ENCODE measurements at regions not wholly inside any gene's neighbourhood (a gene's known extent, or its start where the extent isn't known, plus 50 kb on each side); places are given as distances from the start of the nearest gene placed in this dataset.

DNA sequence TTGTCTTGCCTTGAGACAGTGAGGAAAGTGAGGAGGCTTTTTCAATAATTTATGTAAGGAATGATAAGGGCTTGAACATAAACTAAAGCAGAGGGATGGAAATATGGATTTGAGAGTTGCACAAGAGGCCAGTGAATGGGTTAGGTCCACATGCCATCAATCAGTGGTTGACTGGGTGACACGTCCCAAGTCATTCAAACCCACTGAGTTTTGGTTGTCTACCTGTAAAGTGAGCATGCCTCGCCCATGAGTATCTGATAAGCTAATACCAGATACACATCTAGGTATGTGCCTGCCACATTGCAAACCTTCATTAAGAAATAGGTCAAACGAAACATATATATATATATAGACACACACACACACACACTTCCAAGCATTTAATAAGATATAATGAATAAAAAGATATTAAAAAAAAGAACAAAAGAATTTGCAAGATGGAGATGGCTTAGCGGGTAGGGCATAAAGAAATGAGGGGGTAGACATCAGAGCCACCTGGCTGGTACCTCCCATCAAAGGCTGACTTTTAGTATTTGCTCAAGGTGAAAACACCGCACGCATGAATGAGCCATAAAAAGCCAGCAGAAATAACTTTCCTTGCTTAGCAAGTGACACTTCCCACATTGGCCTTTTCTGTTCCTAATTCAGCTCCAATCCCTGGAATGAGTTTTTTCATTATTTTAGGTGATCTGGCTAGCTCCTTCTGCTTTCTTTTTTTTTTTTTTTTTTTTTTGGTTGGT, 109.1 kb upstream of the GGTLC1 start:
- no peak for DNase-seq

DNA sequence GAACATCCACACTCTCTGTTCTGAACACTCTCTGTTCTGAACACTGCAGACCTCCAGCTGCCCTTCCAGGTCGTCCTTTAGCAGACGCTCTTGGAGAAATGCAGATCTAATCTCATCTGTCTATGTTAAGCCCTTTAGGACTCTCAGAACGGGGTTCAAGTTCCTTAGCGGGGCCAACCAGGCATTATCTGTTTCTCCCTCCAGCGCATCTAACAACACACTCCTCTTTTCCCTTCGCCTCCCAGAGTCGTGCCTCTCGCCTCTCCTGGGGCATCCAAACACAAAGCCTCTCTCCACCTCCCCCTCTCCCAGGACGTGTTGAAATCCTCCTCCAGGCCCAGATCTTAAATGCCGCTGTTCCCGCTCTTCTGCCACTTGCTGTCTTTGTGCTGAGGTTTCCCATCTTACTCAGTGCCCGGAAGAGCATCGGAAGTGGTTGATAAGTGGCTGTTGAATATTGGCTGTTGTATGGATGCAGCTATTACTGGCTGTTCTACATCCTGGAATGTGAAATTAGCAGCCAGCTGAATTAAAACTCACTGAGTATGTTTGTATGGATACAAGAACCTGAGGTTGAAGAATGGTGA, 108.4 kb upstream of the GGTLC1 start:
- DNase-seq, result no peak

DNA sequence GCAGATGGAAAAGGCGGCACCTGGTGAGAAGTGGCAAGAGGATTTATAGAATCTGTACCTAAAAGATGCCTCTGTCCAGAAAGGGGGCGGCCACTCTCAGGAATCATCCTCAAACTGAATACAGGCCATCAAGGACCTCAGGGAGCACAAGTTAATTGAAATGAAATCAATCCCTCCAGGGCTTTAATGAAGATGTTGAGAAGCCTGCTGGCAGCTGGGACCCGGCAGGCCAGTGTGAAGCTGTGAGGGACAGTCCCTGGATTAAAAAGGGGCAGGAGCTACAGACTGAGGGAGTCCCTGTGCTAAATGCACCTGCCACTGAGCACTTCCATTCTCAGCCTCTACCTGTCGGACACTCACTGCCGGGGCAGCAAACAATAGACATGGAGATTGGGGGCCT, 107.7 kb upstream of the GGTLC1 start:
- no peak for DNase-seq

DNA sequence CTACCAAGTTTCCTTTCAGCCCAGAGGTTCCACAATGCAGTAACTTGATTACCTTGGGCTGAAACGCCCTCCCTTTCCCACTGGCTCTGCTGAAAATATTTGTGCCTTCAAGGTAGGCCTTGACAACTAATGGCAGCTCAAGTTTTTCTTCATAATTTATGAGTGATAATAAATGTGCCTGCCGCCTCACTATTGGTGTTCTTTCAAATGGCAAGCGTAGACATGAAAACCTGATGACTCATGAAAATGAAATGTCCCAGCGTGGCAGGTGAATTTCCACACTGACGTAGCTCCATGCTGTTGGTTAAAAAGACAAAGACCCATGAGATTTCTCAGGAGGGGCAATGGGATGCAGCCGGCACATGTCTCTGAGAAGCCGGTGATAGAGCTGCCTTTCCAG, 107.2 kb upstream of the GGTLC1 start:
- DNase-seq, result no peak

DNA sequence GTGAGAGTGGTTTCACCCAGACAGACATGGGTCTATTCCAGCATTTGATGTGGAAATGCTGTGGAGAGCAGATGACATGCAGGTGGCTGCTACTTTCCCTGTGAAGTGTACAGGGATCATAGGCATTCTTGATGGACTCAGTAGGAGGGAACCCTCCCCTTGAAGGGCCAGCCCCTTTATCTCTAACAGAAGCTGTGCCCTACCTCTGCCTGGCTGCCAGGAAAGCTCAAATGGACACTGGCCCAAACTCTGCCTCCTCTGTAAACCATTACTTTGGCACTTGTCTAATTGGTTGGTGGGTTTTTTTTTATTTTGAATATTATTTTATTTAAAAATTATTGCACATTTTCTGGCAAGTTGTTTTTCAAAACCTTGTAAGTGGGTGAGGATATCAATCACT, 106.7 kb upstream of the GGTLC1 start:
- no peak for DNase-seq

DNA sequence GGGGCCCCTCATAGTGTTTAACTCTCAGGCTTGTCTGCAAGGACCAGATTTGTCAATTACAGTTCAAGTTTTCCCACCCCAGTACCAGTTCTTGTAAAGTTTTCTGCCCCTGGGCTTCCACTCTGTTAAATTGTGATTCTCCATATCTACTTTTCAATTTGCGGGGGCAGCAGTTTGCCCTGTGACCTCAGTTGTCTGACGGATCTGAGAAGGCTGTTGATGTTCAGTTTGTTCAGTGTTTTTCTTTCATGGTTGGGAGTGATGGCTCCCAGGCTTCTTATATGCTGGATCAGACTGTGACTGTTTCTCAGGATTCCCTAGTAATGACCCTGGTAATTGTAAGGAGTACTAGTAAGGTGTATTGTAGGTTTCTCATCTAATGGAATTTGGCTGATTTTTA, 101.0 kb upstream of the GGTLC1 start:
- no peak for DNase-seq

DNA sequence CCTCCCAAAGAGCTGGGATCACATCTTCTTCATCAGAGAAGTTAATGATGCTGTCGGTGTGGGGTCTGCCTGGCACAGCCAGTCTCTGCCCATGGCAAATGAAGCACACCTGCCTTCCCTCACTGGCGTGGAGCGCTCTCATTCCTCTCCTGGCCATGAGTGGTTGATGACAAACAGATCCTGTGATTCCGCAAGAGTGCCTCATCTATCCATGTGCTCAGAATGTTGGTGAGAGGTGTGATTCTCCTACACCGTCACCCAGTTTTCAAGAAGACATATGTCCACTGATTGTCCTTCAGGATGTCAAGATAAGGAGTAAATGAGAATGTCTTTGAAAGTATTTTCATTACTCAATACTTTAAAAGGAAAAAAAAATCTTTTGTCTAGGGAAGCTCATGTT, 97.5 kb upstream of the GGTLC1 start:
- DNase-seq, result no peak

DNA sequence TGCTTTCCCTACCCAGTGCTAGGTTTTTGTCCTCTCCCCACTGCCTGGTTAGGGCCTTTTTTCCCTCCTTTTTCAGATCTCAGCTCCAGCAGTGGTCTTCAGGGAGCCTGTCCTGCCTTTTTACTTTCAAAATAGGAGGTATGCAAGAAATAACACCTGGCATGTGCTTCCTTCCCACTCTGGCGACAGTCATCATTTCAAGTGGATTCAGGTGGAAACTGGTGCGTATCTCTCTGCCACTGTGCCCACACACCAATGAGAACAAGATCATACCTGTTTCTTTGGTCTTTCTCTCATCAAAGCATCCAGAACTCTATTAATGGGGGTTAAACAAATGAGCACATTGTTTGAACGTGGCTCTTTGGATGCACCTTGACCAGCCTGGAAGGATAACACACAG, 95.7 kb upstream of the GGTLC1 start:
- DNase-seq, result no peak

DNA sequence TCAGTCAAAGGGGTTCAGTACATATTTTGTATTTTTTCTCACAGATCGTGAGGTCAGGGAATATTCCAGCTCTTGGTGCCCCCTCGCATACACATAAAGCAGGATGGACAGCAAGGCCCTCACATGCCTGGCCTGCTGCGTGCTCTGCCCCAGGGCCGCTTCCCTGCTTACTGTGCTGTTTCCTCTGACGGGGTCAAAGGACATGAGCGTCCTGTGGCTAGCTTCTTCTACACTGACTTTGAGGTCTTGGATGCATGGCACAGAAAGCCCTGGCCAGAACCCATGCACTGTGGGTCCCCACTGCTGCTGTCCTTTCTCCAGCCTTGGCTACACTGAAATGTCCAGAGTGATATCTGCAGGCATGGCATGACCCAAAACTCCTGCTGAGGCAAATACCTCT, 92.5 kb upstream of the GGTLC1 start:
- DNase-seq, result no peak

DNA sequence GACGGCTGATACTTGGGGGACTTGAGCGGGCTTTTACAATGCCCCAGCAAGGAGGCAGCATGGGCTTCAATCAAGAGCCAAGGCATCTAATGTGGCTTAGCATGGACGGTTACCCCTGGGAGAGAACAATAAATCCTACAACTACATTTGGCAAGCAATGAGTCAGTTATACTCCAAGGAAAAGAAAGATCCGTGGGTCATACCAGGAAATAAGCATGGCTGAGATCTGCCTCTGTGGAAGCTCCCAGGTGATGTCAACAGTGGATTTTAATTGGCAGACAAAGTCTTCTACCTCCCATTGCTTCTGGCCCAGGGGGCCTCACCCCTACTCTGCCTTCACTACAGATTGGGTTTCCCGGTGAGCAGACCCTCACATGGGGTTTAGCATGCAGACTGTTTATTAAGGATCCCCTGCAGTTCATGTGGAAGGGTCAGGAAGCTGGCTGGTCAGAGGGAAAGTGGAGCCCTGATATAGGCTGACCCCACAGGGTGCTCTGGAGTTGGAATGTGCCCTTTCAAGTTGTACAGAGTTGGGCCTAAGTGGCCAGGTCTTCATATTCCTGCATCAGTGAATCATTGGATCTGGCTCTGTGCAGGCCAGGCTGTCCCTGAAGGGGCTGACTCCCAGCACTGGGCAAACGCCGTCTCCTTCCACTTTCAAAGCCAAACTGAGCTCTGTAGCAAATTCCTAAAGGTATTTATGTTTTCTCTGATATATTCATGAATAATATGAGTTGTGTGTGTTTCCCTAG, 91.3 kb upstream of the GGTLC1 start:
- no peak for DNase-seq

DNA sequence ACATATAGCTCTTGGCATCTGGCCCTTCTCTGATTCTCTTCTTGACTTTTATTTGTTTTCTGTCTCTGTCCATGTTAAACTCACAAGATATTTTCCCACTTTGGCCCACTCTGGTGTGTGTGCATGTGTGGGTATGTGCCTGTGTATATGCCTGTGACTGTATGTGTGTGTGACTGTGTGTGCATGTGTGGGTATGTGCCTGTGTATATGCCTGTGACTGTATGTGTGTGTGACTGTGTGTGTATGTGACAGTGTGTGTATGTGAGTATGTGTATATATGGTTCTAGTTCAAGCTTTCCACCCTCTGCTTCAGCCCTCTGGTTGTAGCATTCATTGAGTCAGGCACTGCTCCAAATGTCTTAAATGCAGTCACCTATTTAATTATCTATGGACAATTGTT, 88.6 kb upstream of the GGTLC1 start:
- DNase-seq, result no peak

DNA sequence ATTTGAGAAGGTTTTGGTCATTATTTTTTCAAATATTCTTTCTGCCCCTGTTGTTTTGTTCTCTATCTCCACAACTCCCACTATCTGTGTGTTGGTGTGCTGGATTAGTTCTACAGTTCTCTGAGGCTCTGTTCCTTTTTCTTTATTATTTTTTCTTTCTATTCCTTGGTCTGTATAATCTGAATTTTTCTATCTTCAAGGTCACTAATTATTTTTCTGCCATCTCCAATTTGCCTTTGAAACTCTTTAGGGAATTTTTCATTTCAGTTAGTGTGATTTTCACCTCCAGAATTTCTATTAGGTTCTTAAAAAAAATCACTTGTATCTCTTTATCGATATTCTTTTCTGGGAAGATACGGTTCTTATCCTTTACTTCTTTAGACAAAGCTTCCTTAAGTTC, 82.1 kb upstream of the GGTLC1 start:
- DNase-seq, result no peak

DNA sequence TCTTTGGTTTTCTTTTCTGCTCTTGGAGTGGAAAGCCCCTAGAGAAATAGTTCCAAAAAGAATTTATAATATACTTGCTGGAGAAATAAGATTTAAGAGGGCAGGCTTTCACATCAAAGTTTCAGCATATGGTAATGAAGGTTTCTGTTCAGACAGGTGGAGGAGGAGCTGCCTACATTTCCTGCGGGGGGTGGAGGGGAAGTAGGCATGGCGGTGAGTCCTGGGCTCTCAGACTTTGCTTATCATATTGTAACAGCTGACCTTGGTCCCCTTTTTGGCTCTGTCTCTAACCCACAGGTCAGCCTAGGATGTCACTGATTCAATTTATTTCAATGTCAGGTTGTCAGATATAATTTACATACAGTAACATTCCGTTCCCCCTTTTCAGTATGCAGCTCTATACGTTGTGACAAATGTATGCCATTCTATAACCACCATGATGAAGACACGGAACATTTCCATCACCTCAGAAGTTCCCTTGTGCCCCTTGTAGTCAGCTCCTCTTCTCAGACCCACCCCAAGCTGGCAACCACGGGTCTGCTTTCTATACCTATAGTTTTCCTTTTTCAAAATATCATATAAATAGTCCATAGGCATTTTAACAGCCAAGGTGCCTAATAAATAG, 77.6 kb upstream of the GGTLC1 start:
- DNase-seq, result no peak

DNA sequence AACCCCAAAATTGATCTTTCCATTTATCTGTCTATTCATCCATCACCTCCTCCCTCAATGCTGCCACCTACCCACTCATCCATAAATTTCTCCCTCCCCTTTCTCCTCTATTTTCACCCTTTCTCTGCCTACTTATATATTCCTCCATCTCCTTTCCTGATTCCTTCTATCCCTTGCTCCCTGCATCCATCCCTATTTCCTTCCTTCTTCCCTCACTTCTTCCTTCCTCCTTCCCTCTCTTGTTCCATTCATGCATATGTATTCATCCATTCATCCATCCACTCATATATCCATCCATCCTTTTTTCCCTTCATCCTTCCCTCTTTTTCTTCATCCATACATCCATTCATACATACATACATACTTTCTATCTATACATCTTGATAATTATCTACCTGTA, 76.3 kb upstream of the GGTLC1 start:
- no peak for DNase-seq

DNA sequence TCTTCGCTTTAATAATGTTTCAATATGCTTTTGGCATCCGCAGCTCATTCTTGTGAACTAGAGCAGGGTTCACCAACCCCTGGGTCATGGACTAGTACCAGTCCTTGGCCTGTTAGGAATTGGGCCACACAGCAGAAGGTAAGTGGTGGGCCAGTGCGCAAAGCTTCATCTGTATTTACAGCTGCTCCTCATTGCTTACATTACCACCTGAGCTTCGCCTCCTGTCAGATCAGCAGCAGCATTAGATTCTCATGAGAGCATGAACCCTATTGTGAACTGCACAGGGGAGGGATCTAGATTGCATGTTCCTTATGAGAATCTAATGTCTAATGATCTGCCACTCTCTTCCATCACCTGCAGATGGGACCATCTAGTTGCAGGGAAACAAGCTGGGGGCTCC, 75.5 kb upstream of the GGTLC1 start:
- DNase-seq, result no peak

DNA sequence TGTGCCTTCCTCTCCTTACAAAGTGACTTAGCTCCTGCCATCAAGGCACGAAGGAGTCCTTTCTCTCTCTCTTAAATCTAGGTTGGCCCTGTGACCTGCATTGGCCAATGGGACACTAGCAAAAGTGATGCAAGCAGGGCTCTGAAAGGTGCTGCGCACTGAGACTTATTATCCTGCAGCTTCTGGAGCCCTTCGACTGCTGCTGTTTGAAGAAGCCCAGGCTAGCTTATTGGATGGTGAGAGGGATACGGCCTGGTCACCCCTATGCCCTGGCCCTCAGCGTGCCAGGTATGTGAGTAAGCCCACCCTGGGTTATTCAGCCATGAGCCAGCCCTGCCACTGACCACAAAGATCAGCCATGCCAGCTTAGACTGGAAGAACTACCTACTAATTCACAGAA, 74.5 kb upstream of the GGTLC1 start:
- DNase-seq, result no peak

DNA sequence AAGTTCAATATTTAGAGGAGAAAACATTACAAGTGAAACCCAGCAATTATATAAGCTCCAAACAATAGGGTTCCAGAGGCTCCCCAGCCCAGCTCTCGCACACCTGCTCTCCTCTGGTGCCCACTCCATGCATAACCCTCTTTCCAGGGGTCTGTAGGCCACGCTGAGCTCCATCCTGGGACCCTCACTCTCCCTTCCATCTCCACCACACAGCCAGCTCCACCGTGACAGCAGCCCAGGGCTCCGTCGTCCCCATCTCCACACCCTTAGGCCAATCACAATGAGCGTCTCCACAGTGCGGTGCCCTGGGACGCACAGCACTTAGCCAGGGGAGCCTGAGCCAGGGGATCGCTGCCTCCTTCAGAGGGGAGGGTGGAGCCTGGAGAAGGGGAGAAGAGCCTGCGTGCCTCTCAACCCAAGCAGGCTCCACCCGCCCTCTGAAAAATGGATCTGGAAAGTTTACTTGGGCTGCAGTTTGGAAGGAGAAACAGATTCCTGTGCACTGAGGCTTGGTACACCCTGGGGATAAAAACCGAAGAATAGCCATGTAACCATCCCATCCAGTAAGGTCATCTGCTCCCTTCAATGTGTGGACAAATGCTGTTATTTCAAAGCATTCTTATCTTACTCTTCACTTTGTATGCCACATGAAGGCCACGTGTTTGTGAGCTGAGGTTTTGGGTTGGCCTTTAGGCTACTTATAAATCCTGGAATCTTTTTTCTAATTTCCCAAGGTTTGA, 72.4 kb upstream of the GGTLC1 start:
- DNase-seq, result no peak

DNA sequence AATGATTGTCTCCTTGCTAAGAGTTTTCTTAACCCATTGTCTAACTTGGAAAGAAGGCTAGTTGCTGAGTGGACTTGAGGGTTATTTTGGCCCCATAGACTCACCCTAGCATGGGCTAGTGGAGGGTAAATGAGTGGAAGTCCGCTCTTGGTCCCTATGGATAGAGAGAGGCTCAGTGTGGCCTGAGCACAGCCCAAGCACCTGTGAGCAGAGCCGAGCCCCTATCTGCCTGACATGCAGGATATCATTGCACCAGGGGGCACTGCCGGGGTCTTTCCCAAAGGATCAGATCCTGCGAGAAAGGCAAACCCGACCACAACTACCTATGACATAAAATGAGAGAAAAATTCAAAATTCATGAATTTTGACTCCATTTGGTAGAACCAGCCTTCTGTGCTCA, 70.6 kb upstream of the GGTLC1 start:
- no peak for DNase-seq

DNA sequence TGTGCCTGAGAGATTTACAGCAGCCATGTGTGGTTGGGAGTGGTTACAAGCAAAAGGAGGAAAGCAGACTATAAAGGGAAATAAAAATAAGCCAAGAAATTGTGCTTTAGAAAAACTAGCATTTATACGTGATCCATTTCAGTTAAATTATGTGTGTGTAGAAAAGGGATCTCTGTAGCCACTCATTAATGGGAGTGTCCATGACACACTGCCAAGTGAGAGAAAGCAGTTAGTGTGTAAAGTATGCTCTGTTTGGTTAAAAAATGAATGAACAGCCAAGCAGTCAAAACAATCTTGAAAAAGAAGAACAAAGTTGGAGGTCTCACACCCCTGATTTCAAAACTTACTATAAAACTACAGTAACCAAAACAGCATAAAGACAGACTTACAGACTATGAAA, 67.9 kb upstream of the GGTLC1 start:
- DNase-seq, result no peak

DNA sequence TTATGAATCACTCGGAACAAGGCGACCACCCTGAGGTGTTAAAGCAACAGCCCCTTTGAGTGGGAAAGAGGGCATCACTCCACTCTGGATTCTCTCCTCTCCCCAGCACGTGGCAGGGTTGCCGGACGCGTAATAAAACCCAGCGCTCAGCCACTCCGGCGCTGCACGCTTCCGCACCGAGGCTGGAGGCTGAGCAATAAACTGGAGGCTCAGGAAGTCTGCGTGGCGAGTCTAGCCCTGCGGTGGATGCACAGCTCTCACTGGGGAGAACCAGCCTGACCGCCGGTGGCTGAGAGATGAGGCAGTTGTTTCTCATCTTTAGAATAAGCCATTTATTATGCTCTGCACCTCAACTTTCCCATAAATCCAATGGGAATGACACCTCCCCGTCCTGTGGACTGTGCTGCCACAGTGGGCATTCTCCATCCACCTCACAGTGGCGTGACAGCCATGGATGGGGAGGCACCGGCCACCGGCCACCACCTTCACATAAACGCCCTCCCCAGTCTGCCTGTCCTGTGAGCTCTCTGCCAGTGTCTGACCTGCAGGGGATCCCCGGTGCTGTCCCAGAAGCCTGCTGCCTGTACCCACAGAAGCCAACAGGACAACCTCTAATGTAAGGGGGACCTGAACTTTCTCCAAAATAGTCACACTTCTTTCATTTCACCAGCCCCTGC, 64.2 kb upstream of the GGTLC1 start:
- no peak for DNase-seq

DNA sequence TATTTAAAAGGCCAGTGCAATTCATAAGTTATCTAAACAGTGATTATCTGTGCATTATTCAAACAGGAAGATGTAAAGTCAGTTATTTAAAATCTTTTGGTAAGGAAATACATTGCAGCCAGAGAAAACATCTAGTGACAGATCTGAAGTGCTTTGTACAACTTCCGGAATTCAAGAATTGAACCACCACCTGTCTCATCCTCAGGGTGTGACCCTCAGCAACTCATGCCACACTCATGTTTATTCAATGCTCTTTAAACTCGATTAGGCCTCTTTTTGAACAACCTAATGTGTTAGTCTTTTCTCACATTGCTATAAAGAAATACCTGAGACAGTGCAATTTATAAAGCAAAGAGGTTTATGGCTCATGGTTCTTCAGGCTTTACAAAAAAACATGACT, 62.6 kb upstream of the GGTLC1 start:
- no peak for DNase-seq

DNA sequence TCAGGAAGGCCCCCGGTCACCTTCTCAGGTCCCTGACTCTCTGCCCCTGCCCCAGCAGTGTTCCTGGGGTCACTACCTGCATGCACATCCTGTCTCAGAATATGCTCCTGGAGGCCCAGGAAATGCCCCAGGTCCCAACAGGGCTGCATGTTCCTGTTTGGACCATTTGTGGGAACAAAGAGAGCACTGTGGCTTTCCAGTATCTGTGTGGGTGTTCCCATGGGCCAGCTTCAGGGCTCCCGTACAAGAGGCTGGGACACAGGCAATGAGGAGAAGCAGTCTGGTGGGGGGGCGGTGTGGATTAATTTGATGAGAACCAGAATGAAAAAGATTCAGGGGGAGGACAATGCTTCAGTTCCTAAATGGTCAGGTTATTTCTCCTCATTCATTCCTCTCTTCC, 61.5 kb upstream of the GGTLC1 start:
- no peak for DNase-seq

DNA sequence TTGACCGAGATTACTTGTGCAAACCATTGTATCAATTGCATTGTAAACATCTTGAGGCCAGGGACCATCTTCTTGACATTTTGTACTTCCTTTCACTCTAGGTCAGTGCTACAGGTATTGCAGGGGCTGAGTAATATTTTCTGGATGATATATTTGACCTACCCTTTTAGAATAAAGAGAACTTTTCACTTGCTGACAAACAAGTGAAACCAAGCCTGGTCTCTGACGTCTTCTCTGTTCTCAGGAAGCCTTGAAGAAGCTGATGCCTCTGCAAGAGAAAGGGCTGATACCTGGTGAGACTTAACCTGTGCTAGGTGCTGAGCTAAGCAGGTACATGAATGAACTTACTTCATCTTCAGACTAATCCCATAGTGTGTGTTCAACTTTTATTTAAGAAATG, 60.5 kb upstream of the GGTLC1 start:
- DNase-seq, result no peak
